NCI-H2196 treated with DMSO at 0.1 percent for 48 hours (cell line): ENCODE measurements at regions not wholly inside any gene's neighbourhood (a gene's known extent, or its start where the extent isn't known, plus 50 kb on each side); places are given as distances from the start of the nearest gene placed in this dataset.

Experiments used
- DNase-seq: peaks from one replicate; lab custom pipeline; 2025; ENCODE audit not compliant: unreplicated experiment; lab: John Stamatoyannopoulos, UW

DNA sequence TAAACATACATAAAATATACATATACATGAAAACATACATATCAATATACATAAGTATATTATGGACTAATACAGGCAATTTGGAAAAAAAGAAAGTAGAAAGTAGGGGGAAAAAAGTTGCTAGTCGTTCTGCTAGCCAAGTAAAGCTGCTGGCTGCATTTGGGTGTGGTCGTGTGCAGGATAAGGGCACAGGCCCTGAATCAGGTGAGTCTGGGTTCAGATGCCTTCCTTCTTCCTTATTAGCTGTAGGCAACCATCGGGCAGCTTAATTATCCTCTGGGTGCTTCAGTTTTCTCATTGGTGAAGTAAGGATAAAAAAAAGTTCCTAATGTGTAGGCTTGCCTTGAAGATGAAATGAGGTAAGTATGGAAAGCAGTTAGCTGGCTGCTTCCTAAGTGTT, 59.2 kb upstream of the SPRY4 start:
- no peak for DNase-seq

DNA sequence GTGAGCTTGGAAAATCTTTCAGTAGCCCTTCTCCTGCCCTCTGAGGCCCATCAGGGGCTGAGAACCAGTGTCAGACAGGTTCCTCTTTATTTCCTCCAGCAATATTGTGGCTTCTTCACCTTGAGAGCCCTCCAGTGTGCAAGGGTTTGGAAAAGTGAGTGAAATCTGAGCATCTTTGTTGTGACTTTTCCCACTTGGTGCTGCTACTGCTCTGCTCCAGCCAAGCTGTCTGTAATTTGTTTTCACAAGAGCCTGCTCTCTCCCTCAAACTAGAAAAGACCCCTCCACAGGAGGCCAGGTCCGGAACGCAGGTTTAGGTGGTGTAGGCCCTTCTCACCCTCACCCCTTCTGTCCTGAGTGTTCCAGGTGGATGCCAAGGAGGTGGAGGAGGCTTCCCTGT, 57.4 kb upstream of the SPRY4 start:
- DNase-seq = no peak

DNA sequence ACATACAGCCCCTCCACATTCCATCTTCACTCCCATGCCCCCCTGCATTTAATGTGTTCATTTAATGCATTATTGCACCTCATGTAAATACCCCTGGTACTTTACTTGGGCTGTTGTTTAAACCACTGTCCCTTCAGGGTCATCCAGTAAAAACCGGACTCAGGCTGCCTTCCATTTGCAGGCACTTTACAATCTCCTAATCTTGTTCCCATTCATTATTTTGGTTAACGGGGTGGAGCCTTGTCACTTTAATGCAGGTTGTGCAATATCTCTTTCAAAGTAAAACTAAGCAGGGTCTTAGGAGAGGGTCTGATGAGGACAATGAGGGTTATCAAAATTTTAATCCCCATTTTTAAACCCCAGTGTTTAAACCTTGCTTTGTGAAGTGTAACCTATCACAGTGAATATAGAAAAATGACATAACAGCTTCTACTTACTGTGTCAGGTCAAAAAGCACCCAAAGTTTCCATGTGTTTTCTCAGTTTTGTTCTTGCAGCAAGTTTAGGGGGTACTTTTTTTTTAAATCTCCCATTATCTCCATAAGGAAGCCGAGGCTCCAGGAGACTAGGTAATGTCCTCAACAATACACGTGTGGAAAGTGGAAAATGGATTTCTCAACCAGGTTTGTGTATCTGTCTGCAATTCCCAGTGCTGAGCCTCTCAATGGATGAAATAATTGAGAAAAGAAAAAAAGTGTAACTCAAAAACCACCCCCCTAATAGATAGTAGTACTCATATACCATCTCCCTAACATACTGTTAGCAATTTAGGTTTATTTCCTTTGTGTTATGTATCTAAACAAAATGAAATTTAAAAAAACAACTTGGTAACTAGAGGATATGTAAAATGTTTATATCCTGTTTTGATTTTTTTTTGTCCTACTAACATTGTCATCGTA, 54.2 kb upstream of the SPRY4 start:
- no peak for DNase-seq

DNA sequence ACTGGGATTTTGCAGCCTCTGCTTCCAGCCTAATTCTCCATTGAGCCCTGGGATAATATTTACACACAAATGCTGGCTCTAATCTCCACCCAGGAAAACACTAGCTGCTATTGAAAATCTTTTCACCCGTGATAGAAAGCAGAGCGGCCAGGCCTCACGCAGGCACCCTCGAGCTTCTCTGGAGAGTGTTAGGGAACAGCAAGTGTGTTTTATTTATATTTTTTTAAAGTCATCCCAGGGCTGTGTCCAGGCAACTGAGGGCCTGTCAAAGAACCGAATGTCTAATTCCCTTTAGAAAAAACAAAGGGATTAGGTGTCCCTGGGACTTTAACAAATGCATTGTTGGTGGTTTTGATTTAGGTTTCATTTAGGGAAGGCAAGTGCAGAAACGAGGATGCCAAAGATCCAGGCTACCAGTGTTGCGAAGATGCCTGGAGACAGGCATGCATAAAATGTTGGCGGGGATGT, 51.2 kb upstream of the SPRY4 start:
- no peak for DNase-seq
